ENCODE measurements at regions not wholly inside any gene's neighbourhood (a gene's known extent, or its start where the extent isn't known, plus 50 kb on each side); places are given as distances from the start of the nearest gene placed in this dataset.

GRCh38 chr3:140816372-140817195, 125.1 kb upstream of the SLC25A36 start:
- DNase-seq = no peak

GRCh38 chr3:140821493-140821892, 120.1 kb upstream of the SLC25A36 start:
- DNase-seq = no peak

- DNase-seq = no peak
These were observed 119.1 kb upstream of the SLC25A36 start for GRCh38 chr3:140822401-140823047.

GRCh38 chr3:140823106-140823505, 118.5 kb upstream of the SLC25A36 start:
- no peak for DNase-seq

GRCh38 chr3:140827894-140828293, 113.7 kb upstream of the SLC25A36 start:
- no peak for DNase-seq

GRCh38 chr3:140828585-140828984, 113.1 kb upstream of the SLC25A36 start:
- DNase-seq = no peak

GRCh38 chr3:140829796-140830195, 111.8 kb upstream of the SLC25A36 start:
- no peak for DNase-seq

GRCh38 chr3:140830391-140830790, 111.2 kb upstream of the SLC25A36 start:
- no peak for DNase-seq

GRCh38 chr3:140832883-140833282, 108.8 kb upstream of the SLC25A36 start:
- no peak for DNase-seq

- DNase-seq = no peak
These were observed 107.2 kb upstream of the SLC25A36 start for GRCh38 chr3:140834266-140835037.

GRCh38 chr3:140842984-140843649, 98.5 kb upstream of the SLC25A36 start:
- DNase-seq = no peak

GRCh38 chr3:140843656-140844055, 98.0 kb upstream of the SLC25A36 start:
- DNase-seq = no peak

- DNase-seq = no peak
These were observed 97.6 kb upstream of the SLC25A36 start for GRCh38 chr3:140844072-140844471.

GRCh38 chr3:140845882-140846281, 95.8 kb upstream of the SLC25A36 start:
- no peak for DNase-seq

GRCh38 chr3:140848666-140849065, 93.0 kb upstream of the SLC25A36 start:
- no peak for DNase-seq

- no peak for DNase-seq
These were observed 91.3 kb upstream of the SLC25A36 start for GRCh38 chr3:140850210-140850955.

GRCh38 chr3:140854961-140855360, 86.7 kb upstream of the SLC25A36 start:
- DNase-seq = no peak

GRCh38 chr3:140856905-140857304, 84.7 kb upstream of the SLC25A36 start:
- no peak for DNase-seq

- DNase-seq = no peak
These were observed 83.6 kb upstream of the SLC25A36 start for GRCh38 chr3:140857993-140858392.

GRCh38 chr3:140859592-140860336, 81.9 kb upstream of the SLC25A36 start:
- no peak for DNase-seq

- peak; percentile 29 for DNase-seq
These were observed 78.0 kb upstream of the SLC25A36 start for GRCh38 chr3:140863580-140864009.

Data from GOT3 (cell line).